ENCODE measurements at regions not wholly inside any gene's neighbourhood (a gene's known extent, or its start where the extent isn't known, plus 50 kb on each side); places are given as distances from the start of the nearest gene placed in this dataset.

GRCh38 chr3:87333393-87333892, 57.1 kb upstream of the POU1F1 start:
- DNase-seq (ENCODE audit: low spot score): peak; percentile 64
- TF ChIP-seq CTCF (conservative IDR thresholded peaks at IDR 0.05; ENCODE audit: low read depth): no peak
- POLR2A ChIA-PET (ENCODE audit: low non-redundant PET): no interaction called here
- H3K27ac ChIP-seq: no peak overlapping the region
- CTCF ChIA-PET: no interaction called here

GRCh38 chr3:87332789-87333188, 56.4 kb upstream of the POU1F1 start:
- ChIA-PET POLR2A (ENCODE audit: low non-redundant PET) (no interaction called here), CTCF (no interaction called here)
- no peak for DNase-seq (ENCODE audit: low spot score)
- H3K27ac ChIP-seq: no peak overlapping the region
- no peak for TF ChIP-seq CTCF (conservative IDR thresholded peaks at IDR 0.05; ENCODE audit: low read depth)

GRCh38 chr3:87329065-87329464, 52.7 kb upstream of the POU1F1 start:
- H3K27ac ChIP-seq: no peak overlapping the region
- TF ChIP-seq CTCF (conservative IDR thresholded peaks at IDR 0.05; ENCODE audit: low read depth): no peak
- ChIA-PET CTCF (no interaction called here), POLR2A (ENCODE audit: low non-redundant PET) (no interaction called here)
- no peak for DNase-seq (ENCODE audit: low spot score)
